ENCODE measurements at regions not wholly inside any gene's neighbourhood (a gene's known extent, or its start where the extent isn't known, plus 50 kb on each side); places are given as distances from the start of the nearest gene placed in this dataset.

- Histone ChIP-seq H3K27ac (ENCODE audit: low read length) (no peak overlapping the region), H3K9ac (ENCODE audit: low read length) (no peak overlapping the region), H3K9me2 (ENCODE audit: insufficient read depth, low read length) (no peaks in the 10 kb centered on the region), H3K27me3 (ENCODE audit: insufficient read depth, low read depth, low read length) (no peaks in the 10 kb centered on the region), H3K4me2 (ENCODE audit: low read length) (no peak overlapping the region), H4K20me1 (ENCODE audit: insufficient read depth) (no peaks in the 10 kb centered on the region), H3F3A (ENCODE audit: insufficient read depth, low read length, poor library complexity, severe bottlenecking) (no peaks in the 10 kb centered on the region), H3K9me3 (ENCODE audit: low read length) (no peaks in the 10 kb centered on the region), H3K4me3 (ENCODE audit: low read length) (no peak overlapping the region), H3K36me3 (ENCODE audit: insufficient read depth, low read length) (no peaks in the 10 kb centered on the region), H2AFZ (ENCODE audit: low read depth, low read length) (no peak overlapping the region), H3K79me2 (replicated peaks; ENCODE audit: insufficient read depth, low read length) (no peaks in the 10 kb centered on the region)
- no peak for TF ChIP-seq SMC3 (conservative IDR thresholded peaks at IDR 0.05; ENCODE audit: poor library complexity)
- no peak for TF ChIP-seq MXI1 (conservative IDR thresholded peaks at IDR 0.05; ENCODE audit: poor library complexity, severe bottlenecking)
- no peak for TF ChIP-seq CTCF (IDR thresholded peaks at IDR 0.05; ENCODE audit: poor library complexity, severe bottlenecking)
- TF ChIP-seq TAF1 (IDR thresholded peaks at IDR 0.05; ENCODE audit: low read depth) = no peak
Measured at GRCh38 chr3:181336597-181336996, 347.1 kb upstream of the DNAJC19 start.

- Histone ChIP-seq H3K36me3 (ENCODE audit: insufficient read depth, low read length) (no peaks in the 10 kb centered on the region), H3K27me3 (ENCODE audit: insufficient read depth, low read depth, low read length) (no peaks in the 10 kb centered on the region), H3K79me2 (replicated peaks; ENCODE audit: insufficient read depth, low read length) (peaks cover 11% of the 10 kb centered on the region)
Measured at GRCh38 chr3:181333394-181333793, 343.9 kb upstream of the DNAJC19 start.

GRCh38 chr3:181330821-181331563 is 341.5 kb upstream of the DNAJC19 start:
- Histone ChIP-seq H4K20me1 (ENCODE audit: insufficient read depth) (no peaks in the 10 kb centered on the region), H2AFZ (ENCODE audit: low read depth, low read length) (no peak overlapping the region), H3K4me2 (ENCODE audit: low read length) (no peak overlapping the region), H3K79me2 (replicated peaks; ENCODE audit: insufficient read depth, low read length) (peaks cover 22% of the 10 kb centered on the region), H3K9me2 (ENCODE audit: insufficient read depth, low read length) (no peaks in the 10 kb centered on the region), H3K27me3 (ENCODE audit: insufficient read depth, low read depth, low read length) (no peaks in the 10 kb centered on the region), H3K4me3 (ENCODE audit: low read length) (no peak overlapping the region), H3K9ac (ENCODE audit: low read length) (no peak overlapping the region), H3K9me3 (ENCODE audit: low read length) (no peaks in the 10 kb centered on the region), H3K27ac (ENCODE audit: low read length) (no peak overlapping the region), H3F3A (ENCODE audit: insufficient read depth, low read length, poor library complexity, severe bottlenecking) (no peaks in the 10 kb centered on the region), H3K36me3 (ENCODE audit: insufficient read depth, low read length) (no peaks in the 10 kb centered on the region)
- TF ChIP-seq TAF1 (IDR thresholded peaks at IDR 0.05; ENCODE audit: low read depth) = no peak
- TF ChIP-seq POLR2AphosphoS5 (IDR thresholded peaks at IDR 0.05) = no peak
- no peak for TF ChIP-seq CTCF (IDR thresholded peaks at IDR 0.05; ENCODE audit: poor library complexity, severe bottlenecking)
- TF ChIP-seq RAD21 (conservative IDR thresholded peaks at IDR 0.05) = no peak

More at GRCh38 chr3:181333394-181333793, 343.9 kb upstream of the DNAJC19 start:
- H3K27ac ChIP-seq (ENCODE audit: low read length) = no peak overlapping the region
- no peaks in the 10 kb centered on the region for H3K9me3 ChIP-seq (ENCODE audit: low read length)
- no peaks in the 10 kb centered on the region for H3K9me2 ChIP-seq (ENCODE audit: insufficient read depth, low read length)
- H4K20me1 ChIP-seq (ENCODE audit: insufficient read depth) = no peaks in the 10 kb centered on the region
- H3K9ac ChIP-seq (ENCODE audit: low read length) = no peak overlapping the region
- no peak overlapping the region for H2AFZ ChIP-seq (ENCODE audit: low read depth, low read length)
- H3K4me2 ChIP-seq (ENCODE audit: low read length) = no peak overlapping the region
- TF ChIP-seq EP300 (conservative IDR thresholded peaks at IDR 0.05; ENCODE audit: poor library complexity, severe bottlenecking) = no peak
- H3F3A ChIP-seq (ENCODE audit: insufficient read depth, low read length, poor library complexity, severe bottlenecking) = no peaks in the 10 kb centered on the region
- no peak overlapping the region for H3K4me3 ChIP-seq (ENCODE audit: low read length)

Data from neural cell (in vitro differentiated cells).